Activated B cell treated with CpG ODN at 0.5 μM for 24 hours (primary cell): ENCODE measurements at regions not wholly inside any gene's neighbourhood (a gene's known extent, or its start where the extent isn't known, plus 50 kb on each side); places are given as distances from the start of the nearest gene placed in this dataset.
"Not testable (repeated sequence)": the region's sequence is repeated elsewhere in the genome, so short reads cannot be mapped to it uniquely, and the experiment has no call there.

Experiments used
- ATAC-seq: fragments of 200-7000 bp; cut with Tn5 transposase; one replicate; pipeline ENCODE4 v1.10.0; 2021; ENCODE audit warnings: low read depth, mild to moderate bottlenecking, moderate library complexity
- CTCF ChIA-PET: fragments of 350-600 bp; sonication (Branson Sonifier 250); formaldehyde crosslinking; loops from one replicate; lab custom pipeline; 2021; ENCODE audit warnings: antibody characterized with exemption; lab: Charles Lee
- POLR2A ChIA-PET: fragments of 350-600 bp; sonication (Branson Sonifier 250); formaldehyde crosslinking; loops from one replicate; lab custom pipeline; 2021; ENCODE audit warnings: antibody characterized with exemption; lab: Charles Lee
- DNase-seq: peaks from one replicate; pipeline ENCODE4 v3.0.0; 2022
- H3K27ac Mint-ChIP-seq: one replicate; pipeline ENCODE4 v1.8.0; 2020; ENCODE audit warnings: mixed read lengths
- H3K27me3 Mint-ChIP-seq: one replicate; pipeline ENCODE4 v1.8.0; 2021; ENCODE audit warnings: mixed read lengths
- H3K36me3 Mint-ChIP-seq: one replicate; pipeline ENCODE4 v1.8.0; 2021; ENCODE audit warnings: low read depth, mixed read lengths
- H3K4me1 Mint-ChIP-seq: one replicate; pipeline ENCODE4 v1.8.0; 2021; ENCODE audit warnings: mixed read lengths
- H3K4me3 Mint-ChIP-seq: one replicate; pipeline ENCODE4 v1.8.0; 2020; ENCODE audit warnings: mild to moderate bottlenecking, mixed read lengths
- H3K9me3 Mint-ChIP-seq: one replicate; pipeline ENCODE4 v1.8.0; 2020; ENCODE audit warnings: mixed read lengths
- intact Hi-C: fragments of 100-400 bp; cut with micrococcal nuclease; formaldehyde crosslinking; loops from one replicate; pipeline ENCODE4 v1.15.1; 2024
- TF ChIP-seq, protein P1 (sequence below): fragments of 200-600 bp; IDR thresholded peaks from one replicate; pipeline ENCODE4 v1.8.0; 2022; ENCODE audit warnings: antibody characterized with exemption, mild to moderate bottlenecking

DNA sequence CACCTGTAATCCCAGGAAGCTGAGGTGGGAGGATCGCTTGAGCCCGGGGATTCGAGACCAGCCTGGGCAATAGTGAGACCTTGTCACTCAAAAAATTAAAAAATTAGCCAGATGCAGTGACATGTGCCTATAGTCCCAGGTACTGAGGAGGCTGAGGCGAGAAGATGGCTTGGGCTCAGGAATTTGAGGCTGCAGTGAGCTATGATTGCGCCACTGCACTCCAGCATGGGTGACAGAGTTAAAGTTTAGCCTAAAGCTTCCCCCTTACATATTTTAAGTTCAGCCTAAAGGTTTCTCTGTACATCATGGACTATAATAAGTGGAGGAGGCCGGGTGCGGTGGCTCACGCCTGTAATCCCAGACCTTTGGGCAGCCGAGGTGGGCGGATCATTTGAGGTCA, 70.1 kb downstream of the SPRING1 start:
- TF ChIP-seq, protein P1, sequence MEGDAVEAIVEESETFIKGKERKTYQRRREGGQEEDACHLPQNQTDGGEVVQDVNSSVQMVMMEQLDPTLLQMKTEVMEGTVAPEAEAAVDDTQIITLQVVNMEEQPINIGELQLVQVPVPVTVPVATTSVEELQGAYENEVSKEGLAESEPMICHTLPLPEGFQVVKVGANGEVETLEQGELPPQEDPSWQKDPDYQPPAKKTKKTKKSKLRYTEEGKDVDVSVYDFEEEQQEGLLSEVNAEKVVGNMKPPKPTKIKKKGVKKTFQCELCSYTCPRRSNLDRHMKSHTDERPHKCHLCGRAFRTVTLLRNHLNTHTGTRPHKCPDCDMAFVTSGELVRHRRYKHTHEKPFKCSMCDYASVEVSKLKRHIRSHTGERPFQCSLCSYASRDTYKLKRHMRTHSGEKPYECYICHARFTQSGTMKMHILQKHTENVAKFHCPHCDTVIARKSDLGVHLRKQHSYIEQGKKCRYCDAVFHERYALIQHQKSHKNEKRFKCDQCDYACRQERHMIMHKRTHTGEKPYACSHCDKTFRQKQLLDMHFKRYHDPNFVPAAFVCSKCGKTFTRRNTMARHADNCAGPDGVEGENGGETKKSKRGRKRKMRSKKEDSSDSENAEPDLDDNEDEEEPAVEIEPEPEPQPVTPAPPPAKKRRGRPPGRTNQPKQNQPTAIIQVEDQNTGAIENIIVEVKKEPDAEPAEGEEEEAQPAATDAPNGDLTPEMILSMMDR = no peak
- Mint-ChIP-seq H3K4me1 (peaks cover 17% of the 10 kb centered on the region), H3K27ac (no peak overlapping the region), H3K36me3 (no peaks in the 10 kb centered on the region), H3K27me3 (peaks cover 5% of the 10 kb centered on the region), H3K4me3 (no peak overlapping the region), H3K9me3 (peaks cover 5% of the 10 kb centered on the region)
- ATAC-seq (no peak), DNase-seq (no peak)
- ChIA-PET POLR2A (no interaction called here), CTCF (no interaction called here)
- intact Hi-C loops = no loop called here

DNA sequence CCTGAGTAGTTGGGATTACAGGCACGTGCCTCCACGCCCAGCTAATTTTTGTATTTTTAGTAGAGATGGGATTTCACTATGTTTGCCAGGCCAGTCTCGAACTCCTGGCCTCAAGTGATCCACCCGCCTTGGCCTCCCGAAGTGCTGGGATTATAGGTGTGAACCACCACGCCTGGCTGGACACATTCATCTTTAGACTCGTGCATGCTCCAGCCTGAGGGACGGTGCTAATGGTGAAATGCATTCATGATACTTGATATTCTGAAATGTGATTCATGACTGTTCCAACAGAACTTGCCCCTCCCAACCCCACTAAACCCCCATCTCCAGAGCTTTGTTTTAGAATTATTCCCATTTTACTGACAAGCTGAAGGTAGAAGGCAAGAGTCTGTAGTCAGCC, 71.0 kb downstream of the SPRING1 start:
- H3K4me3 Mint-ChIP-seq, CTCF ChIA-PET, H3K4me1 Mint-ChIP-seq, H3K9me3 Mint-ChIP-seq, POLR2A ChIA-PET, DNase-seq, H3K36me3 Mint-ChIP-seq, intact Hi-C loops, H3K27ac Mint-ChIP-seq, ATAC-seq, H3K27me3 Mint-ChIP-seq: not testable (repeated sequence)

DNA sequence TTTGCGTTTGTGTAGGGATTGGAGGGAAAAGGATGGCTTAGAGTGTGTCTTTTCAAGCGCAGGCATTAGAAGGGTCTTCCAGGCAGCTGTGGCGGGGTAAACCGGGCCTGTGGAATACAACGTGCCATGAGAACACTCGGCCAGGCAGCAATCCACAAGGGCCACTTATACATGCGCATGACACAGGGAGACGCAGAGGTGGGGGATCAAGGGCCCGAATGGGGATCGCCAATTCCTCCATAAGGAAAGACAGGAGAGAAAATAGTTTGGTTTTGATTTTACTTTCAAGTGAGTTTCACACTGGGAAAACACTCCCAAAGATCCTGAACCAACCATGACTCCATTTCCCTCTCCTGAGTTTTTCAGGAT, 71.6 kb downstream of the SPRING1 start:
- CTCF ChIA-PET = no interaction called here

DNA sequence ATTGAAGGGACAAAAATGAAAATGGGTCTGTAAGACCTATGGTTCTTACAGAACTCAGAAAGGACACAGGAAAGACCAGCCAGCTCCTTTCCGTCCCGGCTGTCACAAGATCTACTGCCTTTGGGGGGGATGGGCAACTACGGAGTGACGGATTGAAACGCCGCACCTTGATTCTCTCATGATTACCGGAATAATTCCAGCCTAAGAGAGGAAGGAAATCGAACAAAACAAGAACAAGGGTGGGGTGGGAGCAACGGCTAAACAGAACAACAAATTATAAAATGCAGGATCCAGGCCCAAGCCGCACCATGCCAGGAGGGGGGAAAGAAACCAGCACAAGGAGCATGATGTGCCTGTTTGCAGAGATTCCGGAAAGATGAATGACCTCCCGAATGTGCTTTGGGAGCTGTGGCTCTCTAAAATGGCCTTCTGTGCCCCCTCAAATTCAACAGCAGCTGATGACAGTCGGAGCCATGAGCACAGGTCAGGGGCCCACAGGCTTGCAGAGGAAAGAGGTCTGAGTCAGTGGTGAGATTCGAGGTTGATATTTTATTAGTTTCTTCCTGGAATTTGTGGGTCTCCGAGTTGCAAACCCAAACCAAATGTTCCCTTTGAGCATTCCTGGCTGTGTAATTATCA, 72.1 kb downstream of the SPRING1 start:
- intact Hi-C loops = no loop called here
- Mint-ChIP-seq H3K9me3 (no peaks in the 10 kb centered on the region), H3K4me1 (peaks cover 1% of the 10 kb centered on the region), H3K27me3 (peaks cover 10% of the 10 kb centered on the region), H3K4me3 (no peak overlapping the region), H3K27ac (no peak overlapping the region), H3K36me3 (no peaks in the 10 kb centered on the region)
- TF ChIP-seq, protein P1 = no peak
- ATAC-seq (no peak), DNase-seq (no peak)
- POLR2A ChIA-PET = no interaction called here
- CTCF ChIA-PET = no interaction called here

More for the DNA sequence above, 71.6 kb downstream of the SPRING1 start:
- Mint-ChIP-seq H3K4me3 (no peak overlapping the region), H3K36me3 (no peaks in the 10 kb centered on the region), H3K27me3 (peaks cover 10% of the 10 kb centered on the region), H3K9me3 (peaks cover 3% of the 10 kb centered on the region), H3K27ac (no peak overlapping the region), H3K4me1 (peaks cover 5% of the 10 kb centered on the region)
- intact Hi-C loops = no loop called here
- POLR2A ChIA-PET = no interaction called here
- ATAC-seq = no peak
- no peak for DNase-seq
- TF ChIP-seq, protein P1 = no peak

DNA sequence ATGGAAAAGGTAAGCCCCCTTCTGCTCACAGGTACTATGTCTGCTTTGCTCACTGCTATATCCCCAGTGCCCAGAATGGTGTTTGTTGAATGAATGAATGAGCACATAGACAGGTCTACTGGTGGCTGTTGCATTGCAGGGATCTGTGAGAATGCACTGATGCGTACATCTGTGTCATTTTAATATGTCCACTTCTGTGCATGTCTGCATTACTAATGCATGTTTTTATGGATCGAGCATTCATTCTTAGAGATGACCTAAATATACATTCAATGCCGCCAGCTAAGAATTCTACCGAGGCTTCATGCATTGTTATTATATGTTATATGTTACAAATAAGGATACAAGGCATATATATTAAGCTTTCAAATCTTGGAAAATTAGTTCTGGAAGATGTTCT, 73.8 kb downstream of the SPRING1 start:
- H3K36me3 Mint-ChIP-seq = no peaks in the 10 kb centered on the region
- ChIA-PET POLR2A (no interaction called here), CTCF (no interaction called here)
- peaks cover 5% of the 10 kb centered on the region for H3K4me1 Mint-ChIP-seq
- ATAC-seq (no peak), DNase-seq (no peak)
- TF ChIP-seq, protein P1 = no peak
- H3K27ac Mint-ChIP-seq = no peak overlapping the region
- intact Hi-C loops = no loop called here
- peaks cover 16% of the 10 kb centered on the region for H3K27me3 Mint-ChIP-seq
- no peak overlapping the region for H3K4me3 Mint-ChIP-seq
- no peaks in the 10 kb centered on the region for H3K9me3 Mint-ChIP-seq

DNA sequence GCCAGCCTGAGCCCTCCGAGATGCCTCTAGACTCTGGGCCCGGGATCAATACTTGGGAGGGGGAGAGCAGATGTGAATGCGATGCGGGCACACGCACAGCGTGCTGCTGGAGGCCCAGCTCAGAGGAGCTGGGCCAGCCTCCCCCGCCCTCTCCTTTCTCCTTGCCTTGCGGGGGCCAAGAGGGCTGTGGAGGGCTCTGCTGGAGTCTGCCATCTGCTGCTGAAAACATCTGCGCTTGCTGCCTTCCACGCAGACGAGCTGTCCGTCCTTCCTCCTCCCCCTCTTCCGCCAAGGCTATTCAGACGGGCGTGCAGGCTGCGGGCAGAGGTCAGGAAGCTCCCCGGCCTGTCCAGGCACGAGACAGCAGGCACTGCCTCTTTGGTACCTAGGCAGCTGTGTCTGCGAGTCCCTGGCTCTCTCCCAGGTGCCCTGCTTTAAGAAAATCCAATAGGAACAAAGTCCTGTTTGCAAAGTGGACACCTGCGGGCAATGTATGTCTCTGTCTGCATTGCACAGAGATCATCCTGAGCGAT, 75.2 kb downstream of the SPRING1 start:
- H3K27ac Mint-ChIP-seq = no peak overlapping the region
- no peak for ATAC-seq

More for the DNA sequence above, 75.2 kb downstream of the SPRING1 start:
- H3K9me3 Mint-ChIP-seq = no peaks in the 10 kb centered on the region
- no peaks in the 10 kb centered on the region for H3K36me3 Mint-ChIP-seq
- TF ChIP-seq, protein P1 = no peak
- intact Hi-C loops = no loop called here
- POLR2A ChIA-PET = no interaction called here
- H3K4me1 Mint-ChIP-seq = peaks cover 5% of the 10 kb centered on the region
- DNase-seq = no peak
- H3K27me3 Mint-ChIP-seq = peaks cover 28% of the 10 kb centered on the region
- no peak overlapping the region for H3K4me3 Mint-ChIP-seq
- CTCF ChIA-PET = no interaction called here
